ENCODE measurements at regions not wholly inside any gene's neighbourhood (a gene's known extent, or its start where the extent isn't known, plus 50 kb on each side); places are given as distances from the start of the nearest gene placed in this dataset.

DNA sequence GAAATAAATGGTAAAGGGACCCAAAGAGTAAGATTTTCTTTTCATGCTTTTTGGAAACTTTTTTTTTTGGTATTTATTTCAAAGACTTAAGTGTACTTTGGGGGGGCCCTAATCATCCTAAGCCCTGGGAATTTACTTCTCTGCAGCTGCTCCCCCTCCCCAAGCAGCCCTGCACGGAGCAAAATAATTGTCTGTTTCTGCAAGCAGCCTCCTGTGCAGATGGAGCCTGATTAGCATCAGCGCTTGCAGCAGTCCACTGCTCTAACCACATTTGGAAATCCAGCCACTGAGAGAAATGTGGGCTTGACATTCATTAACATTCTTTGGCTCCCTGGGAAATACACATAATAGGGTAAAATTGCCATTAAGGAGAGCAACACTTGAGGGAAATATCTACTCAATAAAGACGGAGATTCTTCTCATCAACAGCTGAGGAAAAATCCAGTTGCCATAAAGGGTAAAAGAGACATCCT, 309.2 kb upstream of the MAP3K7 start:
- peaks cover 12% of the 10 kb centered on the region; the same call in 1 of the 2 replicates for H3K27me3 ChIP-seq (ENCODE audit: low read length)
- DNase-seq (no peak), ATAC-seq (no peak)
- no peaks in the 10 kb centered on the region for H3K79me2 ChIP-seq (ENCODE audit: low read length)
- no peaks in the 10 kb centered on the region for H3K36me3 ChIP-seq (ENCODE audit: low read depth, low read length)
- H2AFZ ChIP-seq (ENCODE audit: low read length) = no peak overlapping the region
- H3K9me3 ChIP-seq (ENCODE audit: low read length) = no peaks in the 10 kb centered on the region
- H3K9ac ChIP-seq (ENCODE audit: low read length) = no peak overlapping the region
- no TSS peak for BruUV-seq (replicated peaks)
- H3K4me3 ChIP-seq (ENCODE audit: low read length) = no peak overlapping the region
- H3F3A ChIP-seq (ENCODE audit: low read length, unreplicated experiment) = no peaks in the 10 kb centered on the region
- TF ChIP-seq EZH2 (IDR thresholded peaks at IDR 0.05; ENCODE audit: low read length, unreplicated experiment) (no peak), EZH2phosphoT487 (IDR thresholded peaks at IDR 0.05; ENCODE audit: borderline replicate concordance, low read length) (no peak)
- TF ChIP-seq, protein P1, sequence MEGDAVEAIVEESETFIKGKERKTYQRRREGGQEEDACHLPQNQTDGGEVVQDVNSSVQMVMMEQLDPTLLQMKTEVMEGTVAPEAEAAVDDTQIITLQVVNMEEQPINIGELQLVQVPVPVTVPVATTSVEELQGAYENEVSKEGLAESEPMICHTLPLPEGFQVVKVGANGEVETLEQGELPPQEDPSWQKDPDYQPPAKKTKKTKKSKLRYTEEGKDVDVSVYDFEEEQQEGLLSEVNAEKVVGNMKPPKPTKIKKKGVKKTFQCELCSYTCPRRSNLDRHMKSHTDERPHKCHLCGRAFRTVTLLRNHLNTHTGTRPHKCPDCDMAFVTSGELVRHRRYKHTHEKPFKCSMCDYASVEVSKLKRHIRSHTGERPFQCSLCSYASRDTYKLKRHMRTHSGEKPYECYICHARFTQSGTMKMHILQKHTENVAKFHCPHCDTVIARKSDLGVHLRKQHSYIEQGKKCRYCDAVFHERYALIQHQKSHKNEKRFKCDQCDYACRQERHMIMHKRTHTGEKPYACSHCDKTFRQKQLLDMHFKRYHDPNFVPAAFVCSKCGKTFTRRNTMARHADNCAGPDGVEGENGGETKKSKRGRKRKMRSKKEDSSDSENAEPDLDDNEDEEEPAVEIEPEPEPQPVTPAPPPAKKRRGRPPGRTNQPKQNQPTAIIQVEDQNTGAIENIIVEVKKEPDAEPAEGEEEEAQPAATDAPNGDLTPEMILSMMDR (conservative IDR thresholded peaks at IDR 0.05; ENCODE audit: low read depth, low read length) = no peak
- no peaks in the 10 kb centered on the region for H3K9me2 ChIP-seq (replicated peaks; ENCODE audit: low read length)
- no peaks in the 10 kb centered on the region for H3K4me1 ChIP-seq (ENCODE audit: insufficient read depth, low read length)
- ChIA-PET POLR2A (ENCODE audit: unreplicated experiment) (no interaction called here), CTCF (no interaction called here)
- no peaks in the 10 kb centered on the region for H4K20me1 ChIP-seq (ENCODE audit: low read length)
- no peak overlapping the region for H3K4me2 ChIP-seq (ENCODE audit: low read length)
- no peak overlapping the region for H3K27ac ChIP-seq (ENCODE audit: low read length)
- intact Hi-C loops (cut with micrococcal nuclease) = no loop called here

DNA sequence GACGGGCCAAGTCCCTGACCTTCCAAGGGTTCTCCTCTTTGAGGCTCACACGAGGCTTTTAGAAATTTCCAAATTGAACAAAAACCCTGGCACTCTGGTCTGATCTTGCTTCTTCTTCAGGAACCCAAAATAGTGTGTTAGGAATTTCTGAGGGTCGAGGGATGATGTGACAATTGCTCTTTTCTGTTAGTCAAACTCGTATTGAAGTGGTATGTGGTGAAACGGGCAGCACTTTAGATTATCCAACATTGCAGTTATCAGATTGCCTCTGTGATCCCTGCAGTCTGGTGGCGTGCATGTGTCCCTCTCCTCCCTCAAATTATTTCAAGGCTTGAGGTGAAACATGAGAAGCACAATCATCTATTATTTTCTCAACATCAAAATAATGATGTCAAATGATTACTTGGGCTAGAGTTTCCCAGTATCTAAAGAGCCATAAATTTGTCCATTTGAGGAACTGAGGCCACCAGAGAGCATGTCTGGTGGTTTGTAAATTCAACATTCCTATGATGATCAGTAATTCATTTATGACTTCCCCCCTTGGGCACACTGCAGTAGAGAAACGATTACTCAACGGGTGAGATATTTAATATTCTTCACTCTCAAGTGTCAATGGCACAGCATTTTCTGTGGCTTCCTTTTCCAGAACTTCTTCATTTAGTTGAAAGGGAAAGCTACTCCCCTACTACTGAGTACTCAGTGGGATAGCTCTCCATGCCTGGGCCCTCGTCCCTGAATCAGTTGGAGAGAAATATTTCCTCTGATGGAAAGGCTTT, 308.6 kb upstream of the MAP3K7 start:
- CTCF ChIA-PET = no interaction called here
- no TSS peak for BruUV-seq (replicated peaks)
- H3K79me2 ChIP-seq (ENCODE audit: low read length) = no peaks in the 10 kb centered on the region

More for the DNA sequence above, 308.6 kb upstream of the MAP3K7 start:
- H3K9ac ChIP-seq (ENCODE audit: low read length) = no peak overlapping the region
- intact Hi-C loops (cut with micrococcal nuclease) = no loop called here
- POLR2A ChIA-PET (ENCODE audit: unreplicated experiment) = no interaction called here
- H3K9me2 ChIP-seq (replicated peaks; ENCODE audit: low read length) = no peaks in the 10 kb centered on the region
- no peak overlapping the region for H3K4me3 ChIP-seq (ENCODE audit: low read length)
- H2AFZ ChIP-seq (ENCODE audit: low read length) = no peak overlapping the region
- peaks cover 12% of the 10 kb centered on the region; the same call in 1 of the 2 replicates for H3K27me3 ChIP-seq (ENCODE audit: low read length)
- TF ChIP-seq EZH2 (IDR thresholded peaks at IDR 0.05; ENCODE audit: low read length, unreplicated experiment) (no peak), EZH2phosphoT487 (IDR thresholded peaks at IDR 0.05; ENCODE audit: borderline replicate concordance, low read length) (no peak)
- TF ChIP-seq, protein P1 (conservative IDR thresholded peaks at IDR 0.05; ENCODE audit: low read depth, low read length) = no peak
- H4K20me1 ChIP-seq (ENCODE audit: low read length) = no peaks in the 10 kb centered on the region
- ATAC-seq (no peak), DNase-seq (no peak)
- no peaks in the 10 kb centered on the region for H3F3A ChIP-seq (ENCODE audit: low read length, unreplicated experiment)
- H3K4me1 ChIP-seq (ENCODE audit: insufficient read depth, low read length) = no peaks in the 10 kb centered on the region
- H3K36me3 ChIP-seq (ENCODE audit: low read depth, low read length) = no peaks in the 10 kb centered on the region
- H3K4me2 ChIP-seq (ENCODE audit: low read length) = no peak overlapping the region
- H3K9me3 ChIP-seq (ENCODE audit: low read length) = no peaks in the 10 kb centered on the region
- H3K27ac ChIP-seq (ENCODE audit: low read length) = no peak overlapping the region

All from PC-3 (cell line).